ENCODE measurements at regions not wholly inside any gene's neighbourhood (a gene's known extent, or its start where the extent isn't known, plus 50 kb on each side); places are given as distances from the start of the nearest gene placed in this dataset.

DNA sequence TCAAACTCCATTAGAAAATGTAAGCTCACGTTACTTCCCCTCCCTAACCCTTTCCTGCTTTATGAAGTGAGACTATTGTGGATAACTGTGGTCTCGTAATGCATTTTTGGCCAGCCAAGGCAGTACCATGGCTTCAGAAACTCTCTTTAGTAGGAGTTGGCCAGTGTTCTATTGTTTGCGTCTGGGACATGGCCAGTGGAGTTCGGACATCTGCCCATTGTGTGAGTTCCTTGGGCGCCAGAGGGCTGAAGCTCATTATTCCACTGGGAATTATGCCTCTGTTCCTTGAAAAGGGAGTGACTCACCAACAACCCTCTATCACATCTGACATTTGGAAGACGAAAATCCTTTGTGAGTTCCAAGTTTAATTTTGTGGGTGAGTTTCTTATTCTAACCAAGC lies 319.5 kb upstream of the SOX9 start:
- no peak for ATAC-seq
- H3K27ac ChIP-seq (ENCODE audit: low read length), result no peak overlapping the region
- H3K27me3 ChIP-seq (ENCODE audit: low read length), result no peaks in the 10 kb centered on the region
- H3K9ac ChIP-seq (ENCODE audit: low read length), result no peak overlapping the region
- no peaks in the 10 kb centered on the region for H3K79me2 ChIP-seq (ENCODE audit: low read length)
- no peaks in the 10 kb centered on the region for H3K9me3 ChIP-seq (ENCODE audit: low read length)
- no peak overlapping the region for H3K4me3 ChIP-seq (ENCODE audit: low read length)
- CTCF ChIA-PET, result no interaction called here
- no peaks in the 10 kb centered on the region for H3F3A ChIP-seq (ENCODE audit: low read length, unreplicated experiment)
- H3K36me3 ChIP-seq (ENCODE audit: low read depth, low read length), result no peaks in the 10 kb centered on the region
- TF ChIP-seq EZH2phosphoT487 (IDR thresholded peaks at IDR 0.05; ENCODE audit: borderline replicate concordance, low read length) (no peak), EZH2 (IDR thresholded peaks at IDR 0.05; ENCODE audit: low read length, unreplicated experiment) (no peak)
- TF ChIP-seq, protein P1, sequence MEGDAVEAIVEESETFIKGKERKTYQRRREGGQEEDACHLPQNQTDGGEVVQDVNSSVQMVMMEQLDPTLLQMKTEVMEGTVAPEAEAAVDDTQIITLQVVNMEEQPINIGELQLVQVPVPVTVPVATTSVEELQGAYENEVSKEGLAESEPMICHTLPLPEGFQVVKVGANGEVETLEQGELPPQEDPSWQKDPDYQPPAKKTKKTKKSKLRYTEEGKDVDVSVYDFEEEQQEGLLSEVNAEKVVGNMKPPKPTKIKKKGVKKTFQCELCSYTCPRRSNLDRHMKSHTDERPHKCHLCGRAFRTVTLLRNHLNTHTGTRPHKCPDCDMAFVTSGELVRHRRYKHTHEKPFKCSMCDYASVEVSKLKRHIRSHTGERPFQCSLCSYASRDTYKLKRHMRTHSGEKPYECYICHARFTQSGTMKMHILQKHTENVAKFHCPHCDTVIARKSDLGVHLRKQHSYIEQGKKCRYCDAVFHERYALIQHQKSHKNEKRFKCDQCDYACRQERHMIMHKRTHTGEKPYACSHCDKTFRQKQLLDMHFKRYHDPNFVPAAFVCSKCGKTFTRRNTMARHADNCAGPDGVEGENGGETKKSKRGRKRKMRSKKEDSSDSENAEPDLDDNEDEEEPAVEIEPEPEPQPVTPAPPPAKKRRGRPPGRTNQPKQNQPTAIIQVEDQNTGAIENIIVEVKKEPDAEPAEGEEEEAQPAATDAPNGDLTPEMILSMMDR (conservative IDR thresholded peaks at IDR 0.05; ENCODE audit: low read depth, low read length), result no peak
- intact Hi-C loops (cut with micrococcal nuclease), result no loop called here
- no peaks in the 10 kb centered on the region for H4K20me1 ChIP-seq (ENCODE audit: low read length)
- H3K9me2 ChIP-seq (replicated peaks; ENCODE audit: low read length), result 0 out of 2 replicates have a peak, but pooled peaks cover 3% of the 10 kb centered on the region
- no peak overlapping the region for H3K4me2 ChIP-seq (ENCODE audit: low read length)
- POLR2A ChIA-PET (ENCODE audit: unreplicated experiment), result no interaction called here
- no TSS peak for BruUV-seq (replicated peaks)
- no peak overlapping the region for H2AFZ ChIP-seq (ENCODE audit: low read length)
- no peaks in the 10 kb centered on the region for H3K4me1 ChIP-seq (ENCODE audit: insufficient read depth, low read length)
- no peak for DNase-seq

DNA sequence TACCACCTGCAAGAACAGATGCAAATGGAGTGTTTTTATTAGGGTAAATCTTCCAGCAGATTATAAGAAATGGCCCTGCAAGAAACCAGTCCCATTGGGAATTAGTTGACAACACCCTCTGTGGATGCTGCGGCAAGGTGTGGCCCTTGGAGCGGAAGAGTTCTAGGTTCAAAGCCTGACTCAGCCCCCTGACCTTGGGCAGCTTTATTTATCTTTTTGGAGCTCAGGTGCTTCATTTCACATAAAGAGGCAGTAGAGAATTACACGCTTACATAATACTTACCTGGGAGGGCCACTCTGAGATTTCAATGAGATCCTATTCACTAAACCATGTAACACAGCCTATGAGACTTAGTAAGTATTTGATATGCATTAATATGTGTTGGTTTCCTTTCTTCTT lies 318.2 kb upstream of the SOX9 start:
- CTCF ChIA-PET, result no interaction called here
- intact Hi-C loops (cut with micrococcal nuclease), result no loop called here
- TF ChIP-seq, protein P1 (conservative IDR thresholded peaks at IDR 0.05; ENCODE audit: low read depth, low read length), result no peak
- TF ChIP-seq EZH2 (IDR thresholded peaks at IDR 0.05; ENCODE audit: low read length, unreplicated experiment) (no peak), EZH2phosphoT487 (IDR thresholded peaks at IDR 0.05; ENCODE audit: borderline replicate concordance, low read length) (no peak)
- H3K4me2 ChIP-seq (ENCODE audit: low read length), result no peak overlapping the region
- no TSS peak for BruUV-seq (replicated peaks)
- no peaks in the 10 kb centered on the region for H3F3A ChIP-seq (ENCODE audit: low read length, unreplicated experiment)
- no peak overlapping the region for H3K4me3 ChIP-seq (ENCODE audit: low read length)
- POLR2A ChIA-PET (ENCODE audit: unreplicated experiment), result no interaction called here
- H3K27me3 ChIP-seq (ENCODE audit: low read length), result no peaks in the 10 kb centered on the region
- no peak for DNase-seq
- no peaks in the 10 kb centered on the region for H3K4me1 ChIP-seq (ENCODE audit: insufficient read depth, low read length)
- no peaks in the 10 kb centered on the region for H3K79me2 ChIP-seq (ENCODE audit: low read length)
- no peak for ATAC-seq
- H3K36me3 ChIP-seq (ENCODE audit: low read depth, low read length), result no peaks in the 10 kb centered on the region
- 0 out of 2 replicates have a peak, but pooled peaks cover 3% of the 10 kb centered on the region for H3K9me2 ChIP-seq (replicated peaks; ENCODE audit: low read length)
- no peak overlapping the region for H3K9ac ChIP-seq (ENCODE audit: low read length)
- no peak overlapping the region for H3K27ac ChIP-seq (ENCODE audit: low read length)
- no peaks in the 10 kb centered on the region for H4K20me1 ChIP-seq (ENCODE audit: low read length)
- H3K9me3 ChIP-seq (ENCODE audit: low read length), result no peaks in the 10 kb centered on the region
- no peak overlapping the region for H2AFZ ChIP-seq (ENCODE audit: low read length)

DNA sequence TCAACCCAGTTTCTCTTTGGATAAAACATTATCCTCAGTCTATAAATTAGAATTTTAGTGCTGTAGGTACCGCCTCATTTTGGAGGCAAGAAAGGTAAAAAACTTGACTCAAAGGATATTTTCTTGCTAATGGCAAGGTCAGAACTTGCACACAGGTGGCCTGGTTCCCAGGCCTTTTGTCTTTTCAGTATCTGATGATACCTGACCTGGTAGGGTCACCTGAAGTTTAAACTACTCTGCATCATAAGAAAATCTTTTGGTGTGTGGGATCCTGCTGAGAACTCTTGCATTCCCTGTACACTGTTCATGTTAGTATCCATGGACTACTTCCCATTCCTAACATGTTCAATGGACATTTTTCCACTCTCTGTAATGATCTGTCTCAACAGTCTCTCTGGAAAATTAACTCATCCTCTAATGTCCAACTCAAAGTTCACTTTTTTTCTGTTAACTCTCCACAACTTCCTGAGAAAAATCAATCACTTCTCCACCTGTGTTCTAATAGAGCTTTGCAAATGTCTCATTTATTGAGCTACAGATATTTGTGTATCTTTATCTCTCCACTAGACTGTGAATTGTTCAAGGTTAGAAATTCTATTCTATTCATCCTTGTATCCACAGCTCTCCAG lies 317.1 kb upstream of the SOX9 start:
- Histone ChIP-seq H4K20me1 (ENCODE audit: low read length) (no peaks in the 10 kb centered on the region), H3K9me3 (ENCODE audit: low read length) (no peaks in the 10 kb centered on the region), H3F3A (ENCODE audit: low read length, unreplicated experiment) (no peaks in the 10 kb centered on the region), H3K79me2 (ENCODE audit: low read length) (no peaks in the 10 kb centered on the region), H3K36me3 (ENCODE audit: low read depth, low read length) (no peaks in the 10 kb centered on the region), H2AFZ (ENCODE audit: low read length) (no peak overlapping the region), H3K4me1 (ENCODE audit: insufficient read depth, low read length) (peaks cover under 1% of the 10 kb centered on the region), H3K27me3 (ENCODE audit: low read length) (no peaks in the 10 kb centered on the region), H3K9me2 (replicated peaks; ENCODE audit: low read length) (0 out of 2 replicates have a peak, but pooled peaks cover 3% of the 10 kb centered on the region), H3K4me2 (ENCODE audit: low read length) (no peak overlapping the region), H3K9ac (ENCODE audit: low read length) (no peak overlapping the region), H3K27ac (ENCODE audit: low read length) (no peak overlapping the region), H3K4me3 (ENCODE audit: low read length) (no peak overlapping the region)
- no peak for DNase-seq
- intact Hi-C loops (cut with micrococcal nuclease), result no loop called here
- CTCF ChIA-PET, result no interaction called here
- no peak for ATAC-seq
- no TSS peak for BruUV-seq (replicated peaks)
- POLR2A ChIA-PET (ENCODE audit: unreplicated experiment), result no interaction called here
- TF ChIP-seq, protein P1 (conservative IDR thresholded peaks at IDR 0.05; ENCODE audit: low read depth, low read length), result no peak
- TF ChIP-seq EZH2phosphoT487 (IDR thresholded peaks at IDR 0.05; ENCODE audit: borderline replicate concordance, low read length) (no peak), EZH2 (IDR thresholded peaks at IDR 0.05; ENCODE audit: low read length, unreplicated experiment) (no peak)
